Stimulated activated CD4-positive, alpha-beta T cell treated with anti-CD3 and anti-CD28 coated beads, Interleukin-1b, Interleukin-23, amount 100 ng/mL, for 24 hours (primary cell): ENCODE measurements at regions not wholly inside any gene's neighbourhood (a gene's known extent, or its start where the extent isn't known, plus 50 kb on each side); places are given as distances from the start of the nearest gene placed in this dataset.
"Not testable (repeated sequence)": the region's sequence is repeated elsewhere in the genome, so short reads cannot be mapped to it uniquely, and the experiment has no call there.

Experiments
- DNase-seq, 4 experiments: peaks; one replicate each; pipeline ENCODE4 v3.0.0-alpha.2; 2020; ENCODE audit warnings: low read depth in 4 of 4, low spot score in 1 of 4

GRCh38 chrX:104513162-104513561 is 52.8 kb upstream of the IL1RAPL2 start:
- no peak for DNase-seq

- no peak for DNase-seq
Observed at GRCh38 chrX:104510801-104511200, 55.2 kb upstream of the IL1RAPL2 start.

GRCh38 chrX:104502460-104502859 is 63.5 kb upstream of the IL1RAPL2 start:
- no peak for DNase-seq

GRCh38 chrX:104488811-104489210 is 77.2 kb upstream of the IL1RAPL2 start:
- DNase-seq: no peak

- no peak for DNase-seq
Observed at GRCh38 chrX:104486691-104487090, 79.3 kb upstream of the IL1RAPL2 start.

GRCh38 chrX:104482757-104483156 is 83.2 kb upstream of the IL1RAPL2 start:
- no peak for DNase-seq

- DNase-seq: no peak
Observed at GRCh38 chrX:104469771-104470170, 96.2 kb upstream of the IL1RAPL2 start.

GRCh38 chrX:104459796-104460195 is 106.2 kb upstream of the IL1RAPL2 start:
- no peak for DNase-seq

- not testable (repeated sequence) for DNase-seq
Observed at GRCh38 chrX:104457130-104457529, 108.9 kb upstream of the IL1RAPL2 start.

GRCh38 chrX:104450316-104450715 is 115.7 kb upstream of the IL1RAPL2 start:
- DNase-seq: no peak

- DNase-seq: no peak
Observed at GRCh38 chrX:104445591-104445990, 120.4 kb upstream of the IL1RAPL2 start.

- no peak for DNase-seq
Observed at GRCh38 chrX:104435249-104435648, 130.8 kb upstream of the IL1RAPL2 start.

- DNase-seq: no peak
Observed at GRCh38 chrX:104432321-104432720, 133.7 kb upstream of the IL1RAPL2 start.

GRCh38 chrX:104430742-104431119 is 135.3 kb upstream of the IL1RAPL2 start:
- no peak for DNase-seq

- DNase-seq: no peak
Observed at GRCh38 chrX:104430072-104430741, 135.8 kb upstream of the IL1RAPL2 start.

- no peak for DNase-seq
Observed at GRCh38 chrX:104428231-104428630, 137.8 kb upstream of the IL1RAPL2 start.

- DNase-seq: no peak
Observed at GRCh38 chrX:104427693-104428092, 138.3 kb upstream of the IL1RAPL2 start.

- DNase-seq: no peak
Observed at GRCh38 chrX:104427073-104427472, 138.9 kb upstream of the IL1RAPL2 start.

GRCh38 chrX:104420907-104421306 is 145.1 kb upstream of the IL1RAPL2 start:
- DNase-seq: no peak

GRCh38 chrX:104419926-104420325 is 146.1 kb upstream of the IL1RAPL2 start:
- no peak for DNase-seq

- no peak for DNase-seq
Observed at GRCh38 chrX:104419211-104419610, 146.8 kb upstream of the IL1RAPL2 start.

- DNase-seq: no peak
Observed at GRCh38 chrX:104411800-104412199, 154.2 kb upstream of the IL1RAPL2 start.

GRCh38 chrX:104400387-104400786 is 145.7 kb upstream of the ESX1 start:
- no peak for DNase-seq
